GM19395 (cell line): ENCODE measurements at regions not wholly inside any gene's neighbourhood (a gene's known extent, or its start where the extent isn't known, plus 50 kb on each side); places are given as distances from the start of the nearest gene placed in this dataset.
"Not testable (repeated sequence)": the region's sequence is repeated elsewhere in the genome, so short reads cannot be mapped to it uniquely, and the experiment has no call there.

ENCODE experiments used
- ATAC-seq: cut with Tn5 transposase; IDR thresholded peaks from one replicate; pipeline ENCODE4 v1.9.1; 2021; ENCODE audit warnings: mild to moderate bottlenecking, moderate library complexity; ENCODE audit not compliant: unreplicated experiment

GRCh38 chr7:114084472-114085312, 165.9 kb upstream of the PPP1R3A start:
- ATAC-seq, result peak; percentile 29

- peak; percentile 10 for ATAC-seq
These were observed 165.2 kb upstream of the PPP1R3A start for GRCh38 chr7:114084002-114084471.

GRCh38 chr7:114083166-114084001, 164.6 kb upstream of the PPP1R3A start:
- no peak for ATAC-seq

GRCh38 chr7:114082642-114083165, 163.9 kb upstream of the PPP1R3A start:
- ATAC-seq, result no peak

GRCh38 chr7:114081606-114082425, 163.0 kb upstream of the PPP1R3A start:
- no peak for ATAC-seq

- not testable (repeated sequence) for ATAC-seq
These were observed 158.3 kb upstream of the PPP1R3A start for GRCh38 chr7:114077158-114077524.

- not testable (repeated sequence) for ATAC-seq
These were observed 157.8 kb upstream of the PPP1R3A start for GRCh38 chr7:114076392-114077157.

GRCh38 chr7:114073701-114074100, 154.9 kb upstream of the PPP1R3A start:
- no peak for ATAC-seq

- no peak for ATAC-seq
These were observed 151.4 kb upstream of the PPP1R3A start for GRCh38 chr7:114070246-114070645.

- no peak for ATAC-seq
These were observed 144.0 kb upstream of the PPP1R3A start for GRCh38 chr7:114062810-114063209.

- ATAC-seq, result peak; percentile 92
These were observed 133.1 kb upstream of the PPP1R3A start for GRCh38 chr7:114051871-114052331.

- ATAC-seq, result no peak
These were observed 131.8 kb upstream of the PPP1R3A start for GRCh38 chr7:114050571-114050970.

GRCh38 chr7:114048386-114049235, 129.8 kb upstream of the PPP1R3A start:
- ATAC-seq, result no peak

GRCh38 chr7:114047889-114048288, 129.1 kb upstream of the PPP1R3A start:
- no peak for ATAC-seq

GRCh38 chr7:114033475-114033874, 114.7 kb upstream of the PPP1R3A start:
- no peak for ATAC-seq

GRCh38 chr7:114026486-114027089, 107.8 kb upstream of the PPP1R3A start:
- ATAC-seq, result peak; percentile 90

GRCh38 chr7:114021135-114021534, 102.3 kb upstream of the PPP1R3A start:
- no peak for ATAC-seq

GRCh38 chr7:114008696-114009095, 89.9 kb upstream of the PPP1R3A start:
- no peak for ATAC-seq
